PC-9 (cell line): ENCODE measurements at regions not wholly inside any gene's neighbourhood (a gene's known extent, or its start where the extent isn't known, plus 50 kb on each side); places are given as distances from the start of the nearest gene placed in this dataset.

Experiments
- BruUV-seq: library from RNA; stranded (reverse); fragments of 400-500 nt; replicated peaks from 2 replicates; lab custom pipeline; 2021; lab: Mats Ljungman, UMichigan
- CTCF ChIA-PET: fragments of 300-600 bp; sonication (Branson Sonifier 250); formaldehyde crosslinking; loops from one replicate; lab custom pipeline; 2022; ENCODE audit warnings: antibody characterized with exemption; lab: Charles Lee
- POLR2A ChIA-PET: fragments of 300-600 bp; sonication (Branson Sonifier 250); formaldehyde crosslinking; loops from one replicate; lab custom pipeline; 2022; ENCODE audit warnings: antibody characterized with exemption; ENCODE audit not compliant: unreplicated experiment; lab: Charles Lee
- DNase-seq, 2 experiments: peaks; one replicate each; pipeline versions ENCODE4 v3.0.0 to v3.0.0-alpha.2; 2015 to 2022; ENCODE audit warnings: mixed read lengths in 1 of 2
- H2AFZ ChIP-seq: fragments of 200-600 bp; sonication (generic); 2 replicates; pipeline ENCODE4 v1.8.1; 2017; ENCODE audit warnings: antibody characterized with exemption
- H3F3A ChIP-seq: fragments of 200-600 bp; sonication (generic); 2 replicates; pipeline ENCODE4 v1.8.1; 2017; ENCODE audit warnings: antibody characterized with exemption, mild to moderate bottlenecking, low read depth; ENCODE audit not compliant: insufficient read depth
- H3K27ac ChIP-seq: fragments of 200-600 bp; sonication (generic); 2 replicates; pipeline ENCODE4 v1.6.1; 2016; ENCODE audit warnings: mixed run types
- H3K27me3 ChIP-seq: fragments of 200-600 bp; sonication (generic); 2 replicates; pipeline ENCODE4 v1.6.1; 2016; ENCODE audit warnings: low read depth, mixed run types; ENCODE audit not compliant: insufficient read depth
- H3K36me3 ChIP-seq: fragments of 200-600 bp; sonication (generic); 2 replicates; pipeline ENCODE4 v1.6.1; 2016; ENCODE audit warnings: low read depth, mixed run types
- H3K4me1 ChIP-seq: fragments of 200-600 bp; sonication (generic); replicated peaks from 2 replicates; pipeline ENCODE4 v1.6.1; 2016; ENCODE audit warnings: mixed run types; ENCODE audit not compliant: insufficient read depth
- H3K4me2 ChIP-seq: fragments of 200-600 bp; sonication (generic); 2 replicates; pipeline ENCODE4 v1.6.1; 2017; ENCODE audit warnings: mixed run types
- H3K4me3 ChIP-seq: fragments of 200-600 bp; sonication (generic); 2 replicates; pipeline ENCODE4 v1.6.1; 2016; ENCODE audit warnings: mixed run types
- H3K79me2 ChIP-seq: fragments of 200-600 bp; sonication (generic); 2 replicates; pipeline ENCODE4 v1.6.1; 2017; ENCODE audit warnings: low read depth, mixed run types
- H3K9me2 ChIP-seq: fragments of 200-600 bp; sonication (generic); 2 replicates; pipeline ENCODE4 v1.8.1; 2017; ENCODE audit warnings: mild to moderate bottlenecking; ENCODE audit not compliant: insufficient read depth
- H3K9me3 ChIP-seq: fragments of 200-600 bp; sonication (generic); 2 replicates; pipeline ENCODE4 v1.8.1; 2016; ENCODE audit warnings: low read depth; ENCODE audit not compliant: insufficient read depth
- H4K20me1 ChIP-seq: fragments of 200-600 bp; sonication (generic); 2 replicates; pipeline ENCODE4 v1.8.1; 2017; ENCODE audit not compliant: insufficient read depth
- CTCF ChIP-seq: fragments of 200-600 bp; sonication (generic); conservative IDR thresholded peaks from 2 replicates; pipeline ENCODE4 v1.6.1; 2017; ENCODE audit warnings: mixed run types, antibody characterized with exemption, mild to moderate bottlenecking, moderate library complexity
- EZH2 ChIP-seq: fragments of 200-600 bp; sonication (generic); IDR thresholded peaks from 2 replicates; pipeline ENCODE4 v1.8.0; 2017; ENCODE audit warnings: antibody characterized with exemption, low read depth
- intact Hi-C: fragments of 100-400 bp; cut with micrococcal nuclease; formaldehyde crosslinking; loops from one replicate; pipeline ENCODE4 v1.10.0; 2022; ENCODE audit not compliant: unreplicated experiment

DNA sequence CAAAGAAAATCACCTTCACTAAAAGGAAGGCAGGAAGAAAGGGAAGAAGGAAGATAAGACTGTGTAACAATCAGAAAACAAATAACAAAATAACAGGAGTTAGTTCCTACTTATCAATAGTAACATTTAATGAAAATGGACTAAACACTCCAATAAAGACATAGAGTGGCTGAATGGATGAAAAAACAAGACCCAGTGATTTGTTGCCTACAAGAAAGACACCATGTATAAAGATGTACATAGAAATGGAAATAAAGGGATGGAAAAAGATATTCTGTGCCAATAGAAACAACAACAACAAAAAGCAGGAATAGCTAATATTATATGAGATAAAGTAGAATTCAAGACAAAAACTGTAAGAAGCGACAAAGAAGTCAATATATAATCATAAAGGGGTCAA lies 116.8 kb downstream of the LURAP1L start:
- Histone ChIP-seq H3K27me3 (no peaks in the 10 kb centered on the region), H2AFZ (no peak overlapping the region), H3K27ac (no peak overlapping the region), H3K9me2 (no peaks in the 10 kb centered on the region), H3K36me3 (no peaks in the 10 kb centered on the region), H4K20me1 (no peaks in the 10 kb centered on the region), H3F3A (no peaks in the 10 kb centered on the region), H3K79me2 (no peaks in the 10 kb centered on the region), H3K9me3 (no peaks in the 10 kb centered on the region), H3K4me2 (no peak overlapping the region), H3K4me3 (no peak overlapping the region), H3K4me1 (no peaks in the 10 kb centered on the region)
- DNase-seq = no peak
- ChIA-PET CTCF (no interaction called here), POLR2A (no interaction called here)
- BruUV-seq = no TSS peak
- TF ChIP-seq CTCF = no peak
- TF ChIP-seq EZH2 = no peak
- intact Hi-C loops = no loop called here

- TF ChIP-seq EZH2 = no peak
- TF ChIP-seq CTCF = no peak
- Histone ChIP-seq H2AFZ (no peak overlapping the region), H3K9me2 (no peaks in the 10 kb centered on the region), H3K27ac (no peak overlapping the region), H3K4me3 (no peak overlapping the region), H3K4me2 (no peak overlapping the region), H3K79me2 (no peaks in the 10 kb centered on the region), H3K9me3 (peaks cover 4% of the 10 kb centered on the region; the same call in 1 of the 2 replicates), H3K4me1 (no peaks in the 10 kb centered on the region), H4K20me1 (no peaks in the 10 kb centered on the region), H3F3A (no peaks in the 10 kb centered on the region), H3K27me3 (no peaks in the 10 kb centered on the region), H3K36me3 (no peaks in the 10 kb centered on the region)
- intact Hi-C loops = no loop called here
- BruUV-seq = no TSS peak
- ChIA-PET POLR2A (no interaction called here), CTCF (no interaction called here)
- DNase-seq = no peak
These were observed 128.5 kb downstream of the LURAP1L start for GRCh38 chr9:12903316-12903715.

GRCh38 chr9:12904261-12905000 lies 129.6 kb downstream of the LURAP1L start:
- BruUV-seq = no TSS peak
- Histone ChIP-seq H3K27ac (no peak overlapping the region), H3K9me2 (no peaks in the 10 kb centered on the region), H3K27me3 (no peaks in the 10 kb centered on the region), H3K9me3 (0 out of 2 replicates have a peak, but pooled peaks cover under 1% of the 10 kb centered on the region), H3F3A (no peaks in the 10 kb centered on the region), H3K79me2 (no peaks in the 10 kb centered on the region), H4K20me1 (no peaks in the 10 kb centered on the region), H3K4me1 (peaks cover 10% of the 10 kb centered on the region; the same call in 1 of the 2 replicates), H3K4me2 (no peak overlapping the region), H3K36me3 (no peaks in the 10 kb centered on the region), H3K4me3 (no peak overlapping the region), H2AFZ (no peak overlapping the region)
- CTCF ChIA-PET = no interaction called here
- TF ChIP-seq EZH2 (no peak), CTCF (no peak)
- intact Hi-C loops = no loop called here
- DNase-seq = no peak
- POLR2A ChIA-PET = interaction anchor here (0.7 kb wide), 1 partner anchor 90 kb away, joined by 4 read pairs; no protein-coding TSS in a partner anchor
